ENCODE measurements at regions not wholly inside any gene's neighbourhood (a gene's known extent, or its start where the extent isn't known, plus 50 kb on each side); places are given as distances from the start of the nearest gene placed in this dataset.

DNA sequence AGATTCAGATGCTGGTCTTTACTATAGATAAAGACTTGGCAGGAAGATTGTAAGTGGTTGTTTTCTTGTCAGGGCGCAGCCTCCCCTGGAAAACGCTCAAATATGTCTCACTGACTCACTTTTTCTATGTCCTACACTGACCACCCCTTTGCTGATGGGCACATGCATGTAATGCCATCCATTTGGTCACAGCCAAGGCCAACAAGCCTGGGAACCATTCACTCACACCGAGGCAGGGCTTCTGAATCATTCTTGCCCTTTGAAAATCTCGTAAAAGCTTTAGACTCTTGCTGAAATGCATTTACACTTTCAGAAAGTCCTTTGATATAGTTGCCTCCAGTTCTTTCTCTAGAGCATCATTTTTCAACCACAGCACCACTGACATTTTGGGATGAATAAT, 249.4 kb downstream of the ACTL7B start:
- TF ChIP-seq EZH2 (IDR thresholded peaks at IDR 0.05; ENCODE audit: low read length, unreplicated experiment), result no peak
- TF ChIP-seq, protein P1, sequence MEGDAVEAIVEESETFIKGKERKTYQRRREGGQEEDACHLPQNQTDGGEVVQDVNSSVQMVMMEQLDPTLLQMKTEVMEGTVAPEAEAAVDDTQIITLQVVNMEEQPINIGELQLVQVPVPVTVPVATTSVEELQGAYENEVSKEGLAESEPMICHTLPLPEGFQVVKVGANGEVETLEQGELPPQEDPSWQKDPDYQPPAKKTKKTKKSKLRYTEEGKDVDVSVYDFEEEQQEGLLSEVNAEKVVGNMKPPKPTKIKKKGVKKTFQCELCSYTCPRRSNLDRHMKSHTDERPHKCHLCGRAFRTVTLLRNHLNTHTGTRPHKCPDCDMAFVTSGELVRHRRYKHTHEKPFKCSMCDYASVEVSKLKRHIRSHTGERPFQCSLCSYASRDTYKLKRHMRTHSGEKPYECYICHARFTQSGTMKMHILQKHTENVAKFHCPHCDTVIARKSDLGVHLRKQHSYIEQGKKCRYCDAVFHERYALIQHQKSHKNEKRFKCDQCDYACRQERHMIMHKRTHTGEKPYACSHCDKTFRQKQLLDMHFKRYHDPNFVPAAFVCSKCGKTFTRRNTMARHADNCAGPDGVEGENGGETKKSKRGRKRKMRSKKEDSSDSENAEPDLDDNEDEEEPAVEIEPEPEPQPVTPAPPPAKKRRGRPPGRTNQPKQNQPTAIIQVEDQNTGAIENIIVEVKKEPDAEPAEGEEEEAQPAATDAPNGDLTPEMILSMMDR (conservative IDR thresholded peaks at IDR 0.05; ENCODE audit: low read depth, low read length), result no peak
